VCaP (cell line): ENCODE measurements at regions not wholly inside any gene's neighbourhood (a gene's known extent, or its start where the extent isn't known, plus 50 kb on each side); places are given as distances from the start of the nearest gene placed in this dataset.
A peak's percentile ranks its signal among the peaks of the same experiment; 100 is the strongest.
"Not testable (repeated sequence)": the region's sequence is repeated elsewhere in the genome, so short reads cannot be mapped to it uniquely, and the experiment has no call there.

Experiments used
- H3K27ac ChIP-seq: fragments of 450-650 bp; 2 replicates; pipeline ENCODE4 v1.5.1; 2017
- CTCF ChIP-seq: fragments of 450-650 bp; conservative IDR thresholded peaks from 2 replicates; pipeline ENCODE4 v1.5.1; 2017; ENCODE audit warnings: mild to moderate bottlenecking, moderate library complexity

DNA sequence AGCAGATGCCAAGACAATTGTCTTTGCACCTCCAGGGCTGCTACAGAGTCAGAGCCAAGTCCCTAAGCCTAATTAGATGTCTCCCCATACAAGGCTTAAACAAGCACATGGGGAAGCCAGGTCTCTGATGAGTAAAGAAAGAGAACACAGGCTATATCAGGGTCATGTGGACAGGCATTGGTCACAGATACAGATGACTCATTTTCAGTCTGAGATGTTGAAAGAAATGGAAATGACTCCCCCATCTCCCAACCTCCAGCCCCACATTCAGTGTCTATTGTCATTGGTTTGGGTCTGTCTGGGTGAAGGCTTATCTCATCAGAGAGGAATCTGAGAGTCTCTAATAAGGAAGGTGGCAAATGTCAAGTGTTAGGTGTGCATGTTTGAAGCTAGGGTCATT is 290.1 kb upstream of the KIAA1217 start:
- no peak for TF ChIP-seq CTCF

DNA sequence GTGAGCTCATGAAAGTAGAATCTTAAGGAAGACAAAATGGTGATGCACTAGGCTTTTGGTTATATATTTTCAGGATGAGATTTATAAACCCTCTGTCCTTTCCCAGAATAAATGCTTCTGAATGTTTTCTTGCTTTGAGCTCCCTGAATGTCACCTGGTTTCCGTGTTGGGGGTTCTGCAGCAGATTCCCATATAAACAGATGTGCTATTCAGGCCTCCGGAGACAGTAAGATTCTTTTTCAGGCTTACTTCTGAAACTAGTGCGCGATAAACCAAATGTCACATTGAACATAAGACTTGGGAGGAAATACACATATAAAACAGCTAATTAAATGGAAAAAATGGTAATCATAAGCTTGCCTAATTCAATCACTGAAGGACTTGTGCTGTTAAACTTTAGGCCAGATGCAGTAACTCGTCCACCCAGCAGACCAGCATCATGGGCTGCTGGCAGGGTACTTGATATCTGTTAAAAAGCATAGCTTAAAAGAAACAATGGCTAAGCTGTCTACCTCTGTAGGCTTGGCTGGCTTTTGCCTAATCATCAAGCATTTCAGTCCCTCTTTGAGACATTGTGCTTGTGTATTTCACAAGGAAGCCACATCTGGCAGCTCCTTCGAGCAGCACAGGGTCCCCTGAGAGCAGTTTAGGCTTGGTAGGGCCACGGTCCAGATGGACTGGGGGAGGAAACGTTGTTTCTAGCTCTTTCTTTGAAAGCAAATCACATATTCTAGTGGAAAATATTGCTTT is 281.2 kb upstream of the KIAA1217 start:
- no peak overlapping the region for H3K27ac ChIP-seq
- TF ChIP-seq CTCF: no peak

More for the DNA sequence above, 290.1 kb upstream of the KIAA1217 start:
- H3K27ac ChIP-seq: peak overlapping the region; percentile 22; the same call in 1 of the 2 replicates

- H3K27ac ChIP-seq: not testable (repeated sequence)
Observed at GRCh38 chr10:23934023-23934422, 274.9 kb upstream of the KIAA1217 start.

DNA sequence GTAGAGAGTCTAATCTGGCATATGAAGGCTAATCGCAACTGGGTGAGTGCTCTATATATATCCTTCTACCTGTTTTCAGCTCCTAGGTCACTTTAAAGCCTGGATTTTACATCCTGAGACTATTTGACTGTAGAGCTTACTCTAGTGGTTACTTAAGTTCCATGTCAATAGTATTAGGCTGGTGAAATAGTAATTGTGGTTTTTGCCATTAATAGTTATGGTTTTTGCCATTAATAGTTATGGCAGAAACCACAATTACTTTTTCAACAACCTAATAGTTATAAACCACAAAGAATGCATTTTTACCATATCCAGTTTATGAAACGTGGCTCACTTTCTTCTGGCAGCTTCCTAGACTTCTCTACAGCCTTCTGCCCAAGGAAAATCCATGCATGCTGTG is 263.1 kb upstream of the KIAA1217 start:
- H3K27ac ChIP-seq: no peak overlapping the region
- no peak for TF ChIP-seq CTCF

DNA sequence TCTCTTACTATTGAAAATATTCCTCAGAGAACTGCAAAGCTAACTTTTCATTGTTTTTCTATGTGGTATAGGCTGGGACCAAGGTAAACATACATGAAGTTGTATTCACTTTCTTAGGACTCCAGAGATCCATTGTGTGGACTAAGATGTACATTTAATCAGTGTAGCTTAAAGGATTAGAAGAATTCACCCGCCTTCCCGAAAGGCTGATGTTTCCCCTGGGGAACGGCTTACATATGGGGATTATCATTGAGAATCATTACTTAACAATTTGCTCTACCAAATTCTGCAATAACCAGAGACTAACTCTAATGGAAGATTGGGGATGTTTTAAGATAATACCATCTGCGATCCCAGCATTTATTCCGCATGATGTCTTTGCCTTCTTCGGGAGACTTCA is 257.1 kb upstream of the KIAA1217 start:
- no peak for TF ChIP-seq CTCF
- H3K27ac ChIP-seq: no peak overlapping the region

- no peak overlapping the region for H3K27ac ChIP-seq
- no peak for TF ChIP-seq CTCF
Observed at GRCh38 chr10:23955456-23956225, 253.3 kb upstream of the KIAA1217 start.

GRCh38 chr10:23965123-23965522 is 243.8 kb upstream of the KIAA1217 start:
- no peak for TF ChIP-seq CTCF
- no peak overlapping the region for H3K27ac ChIP-seq

DNA sequence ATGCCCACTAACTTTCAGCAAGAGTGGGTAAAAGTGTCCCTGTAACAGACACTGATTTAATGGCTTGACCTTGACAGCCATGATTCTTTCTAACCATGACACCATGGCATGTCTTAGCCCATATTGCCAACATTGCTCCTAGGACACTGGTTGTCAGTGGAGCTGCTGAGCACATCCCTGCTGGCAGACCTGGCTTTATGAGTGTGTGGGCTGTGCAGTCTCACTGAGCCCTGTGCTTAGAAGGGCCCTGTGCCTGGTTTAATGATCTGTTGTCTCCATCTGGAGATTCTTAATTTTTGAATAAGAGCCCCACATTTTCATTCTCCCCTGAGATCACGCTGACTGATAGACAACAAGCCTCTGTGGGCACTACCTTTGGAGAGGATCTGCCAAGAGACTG is 243.1 kb upstream of the KIAA1217 start:
- no peak overlapping the region for H3K27ac ChIP-seq
- no peak for TF ChIP-seq CTCF
